OCI-LY7 (cell line): ENCODE measurements at regions not wholly inside any gene's neighbourhood (a gene's known extent, or its start where the extent isn't known, plus 50 kb on each side); places are given as distances from the start of the nearest gene placed in this dataset.

Source experiments
- EZH2phosphoT487 ChIP-seq: fragments of 200-600 bp; sonication (generic); IDR thresholded peaks from 2 replicates; pipeline ENCODE4 v1.6.1; 2018; ENCODE audit warnings: low read depth, borderline replicate concordance, mild to moderate bottlenecking, mixed run types, antibody characterized with exemption, low read length, moderate library complexity, mixed read lengths
- TF ChIP-seq, protein P1 (sequence below): fragments of 200-600 bp; sonication (generic); conservative IDR thresholded peaks from 2 replicates; pipeline ENCODE4 v1.5.1; 2014; ENCODE audit warnings: mild to moderate bottlenecking, antibody characterized with exemption, low read length, moderate library complexity, mixed read lengths

DNA sequence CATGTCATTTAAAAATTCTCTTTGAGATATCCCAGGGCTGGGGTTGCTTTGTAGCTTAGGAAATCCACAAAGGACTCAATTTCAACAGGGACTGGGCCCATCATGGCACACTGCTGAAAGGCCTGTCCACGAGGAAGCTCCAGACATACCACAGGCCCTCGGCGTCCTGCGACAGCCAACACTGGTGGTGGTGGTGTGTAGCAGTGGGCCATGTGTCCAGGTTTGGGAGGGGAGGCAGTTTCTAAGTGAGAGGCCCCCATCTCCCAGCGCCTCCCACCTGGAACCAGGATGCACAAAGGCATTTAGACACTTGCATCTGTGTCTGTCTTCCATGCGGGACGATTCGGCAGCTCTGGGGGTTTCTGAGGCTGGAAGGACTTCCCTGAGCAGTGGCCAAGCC is 65.2 kb upstream of the ZNF423 start:
- TF ChIP-seq, protein P1, sequence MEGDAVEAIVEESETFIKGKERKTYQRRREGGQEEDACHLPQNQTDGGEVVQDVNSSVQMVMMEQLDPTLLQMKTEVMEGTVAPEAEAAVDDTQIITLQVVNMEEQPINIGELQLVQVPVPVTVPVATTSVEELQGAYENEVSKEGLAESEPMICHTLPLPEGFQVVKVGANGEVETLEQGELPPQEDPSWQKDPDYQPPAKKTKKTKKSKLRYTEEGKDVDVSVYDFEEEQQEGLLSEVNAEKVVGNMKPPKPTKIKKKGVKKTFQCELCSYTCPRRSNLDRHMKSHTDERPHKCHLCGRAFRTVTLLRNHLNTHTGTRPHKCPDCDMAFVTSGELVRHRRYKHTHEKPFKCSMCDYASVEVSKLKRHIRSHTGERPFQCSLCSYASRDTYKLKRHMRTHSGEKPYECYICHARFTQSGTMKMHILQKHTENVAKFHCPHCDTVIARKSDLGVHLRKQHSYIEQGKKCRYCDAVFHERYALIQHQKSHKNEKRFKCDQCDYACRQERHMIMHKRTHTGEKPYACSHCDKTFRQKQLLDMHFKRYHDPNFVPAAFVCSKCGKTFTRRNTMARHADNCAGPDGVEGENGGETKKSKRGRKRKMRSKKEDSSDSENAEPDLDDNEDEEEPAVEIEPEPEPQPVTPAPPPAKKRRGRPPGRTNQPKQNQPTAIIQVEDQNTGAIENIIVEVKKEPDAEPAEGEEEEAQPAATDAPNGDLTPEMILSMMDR = no peak
- no peak for TF ChIP-seq EZH2phosphoT487
